Activated CD8-positive, alpha-beta memory T cell treated with anti-CD3 and anti-CD28 coated beads for 1 hour (primary cell): ENCODE measurements at regions not wholly inside any gene's neighbourhood (a gene's known extent, or its start where the extent isn't known, plus 50 kb on each side); places are given as distances from the start of the nearest gene placed in this dataset.

Experiments
- DNase-seq, 2 donors: peaks; one replicate each; pipeline ENCODE4 v3.0.0-alpha.2; 2020; ENCODE audit warnings: low read depth in 1 of 2; ENCODE audit errors: extremely low read depth in 1 of 2

DNA sequence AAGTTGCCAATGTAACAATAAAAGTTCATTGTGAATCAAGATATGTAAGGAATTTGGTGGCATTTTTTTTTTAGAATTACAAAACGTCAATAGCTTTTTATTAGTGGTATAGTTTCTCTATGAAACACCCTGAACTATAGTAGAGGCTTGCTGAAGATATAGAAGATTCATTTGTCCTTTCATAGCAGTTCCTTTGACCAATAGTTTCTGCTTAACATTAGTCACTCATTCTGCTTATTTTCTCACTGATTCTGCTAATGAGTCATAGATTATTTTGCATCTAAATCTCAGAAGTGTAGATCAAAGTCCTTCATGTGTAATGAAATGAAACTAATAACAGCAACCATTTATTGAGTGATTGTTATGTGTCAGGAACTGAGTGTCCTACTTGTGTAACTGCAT lies 205.0 kb upstream of the TET2 start:
- no peak for DNase-seq

DNA sequence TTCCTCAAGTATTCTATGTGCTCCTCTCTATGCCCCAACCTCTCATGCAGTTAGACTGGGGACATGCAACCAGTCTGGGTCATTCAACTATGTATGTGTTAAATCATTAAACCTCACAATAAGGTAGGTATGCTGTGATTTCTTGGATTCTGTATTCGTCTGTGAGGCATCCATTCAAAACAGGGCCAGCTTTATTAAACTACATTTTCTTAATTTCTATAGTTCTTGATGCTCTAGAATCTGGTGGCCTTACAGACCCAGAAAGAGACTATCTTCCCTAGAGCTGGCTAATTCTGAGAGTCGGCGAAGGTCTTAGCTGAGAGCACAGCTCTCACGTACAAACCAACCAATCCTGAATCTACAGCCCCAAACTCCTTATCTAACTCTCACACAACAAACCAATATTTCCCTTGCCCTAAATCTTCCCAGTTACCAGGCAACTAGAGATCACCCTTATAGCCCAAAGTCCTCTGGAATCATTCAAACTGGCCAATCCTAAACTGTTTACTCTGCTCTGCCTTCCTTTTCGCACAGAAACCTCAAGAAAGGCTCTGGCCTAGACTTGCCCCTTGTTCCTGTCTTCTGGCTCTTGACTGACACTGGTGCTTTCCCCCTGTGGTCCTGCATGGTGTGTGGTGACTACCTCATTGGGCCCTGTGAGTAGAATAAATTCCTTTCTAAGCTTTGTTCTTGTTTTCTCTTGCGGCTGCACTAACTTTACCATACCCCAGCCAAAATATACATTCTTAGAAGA lies 203.5 kb upstream of the TET2 start:
- no peak for DNase-seq

DNA sequence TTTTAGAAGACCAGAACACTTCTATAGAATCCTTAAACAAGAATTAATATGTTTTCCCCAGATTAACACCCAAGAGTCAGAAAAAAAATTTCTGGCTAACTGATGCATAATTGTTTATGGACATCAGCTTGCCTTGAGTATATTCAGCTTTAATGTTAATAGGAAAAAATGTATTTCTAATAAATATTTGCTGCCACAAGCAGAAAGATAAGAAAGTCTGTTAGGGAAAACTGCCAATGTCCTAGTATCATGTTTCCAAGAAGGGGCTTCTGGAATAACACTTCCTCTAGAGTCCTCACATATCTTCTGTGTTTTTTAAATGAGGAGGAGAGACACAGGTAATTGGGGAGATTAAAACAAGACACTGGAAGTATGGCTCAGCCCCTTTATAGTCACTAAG lies 202.1 kb upstream of the TET2 start:
- no peak for DNase-seq

DNA sequence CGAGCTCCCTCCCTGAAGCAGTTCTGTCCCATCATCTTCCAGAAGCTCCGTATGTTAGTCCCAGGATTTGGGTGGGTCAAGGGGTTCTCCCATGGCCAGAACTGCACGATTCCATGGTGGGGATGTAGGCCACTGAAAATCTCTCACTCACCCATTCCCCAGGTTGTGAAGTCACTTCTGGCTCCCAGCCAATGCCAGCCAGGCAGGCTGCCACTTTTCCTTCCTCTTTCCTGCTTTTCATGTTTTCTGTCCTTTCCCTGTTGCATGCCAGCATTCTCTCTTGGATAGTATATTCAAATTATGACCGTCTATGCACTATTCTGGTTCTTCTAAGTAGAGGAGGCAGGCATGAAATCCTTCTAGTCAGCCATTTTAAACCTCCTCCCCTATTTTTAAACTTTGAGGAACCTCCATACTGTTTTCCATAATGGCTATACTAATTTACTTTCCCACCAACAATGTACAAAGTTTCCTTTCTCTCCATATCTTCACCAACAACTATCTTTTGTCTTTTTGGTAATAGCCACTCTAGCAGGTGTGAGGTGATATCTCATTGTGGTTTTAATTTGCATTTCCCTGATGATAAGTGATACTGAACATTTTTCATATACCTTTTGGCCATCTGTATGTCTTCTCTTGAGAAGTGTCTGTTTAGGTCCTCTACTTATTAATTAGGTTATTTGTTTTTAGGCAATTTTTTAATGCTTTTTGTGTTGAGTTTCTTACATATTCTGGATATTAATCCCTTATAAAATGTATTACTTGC lies 182.1 kb upstream of the TET2 start:
- no peak for DNase-seq

DNA sequence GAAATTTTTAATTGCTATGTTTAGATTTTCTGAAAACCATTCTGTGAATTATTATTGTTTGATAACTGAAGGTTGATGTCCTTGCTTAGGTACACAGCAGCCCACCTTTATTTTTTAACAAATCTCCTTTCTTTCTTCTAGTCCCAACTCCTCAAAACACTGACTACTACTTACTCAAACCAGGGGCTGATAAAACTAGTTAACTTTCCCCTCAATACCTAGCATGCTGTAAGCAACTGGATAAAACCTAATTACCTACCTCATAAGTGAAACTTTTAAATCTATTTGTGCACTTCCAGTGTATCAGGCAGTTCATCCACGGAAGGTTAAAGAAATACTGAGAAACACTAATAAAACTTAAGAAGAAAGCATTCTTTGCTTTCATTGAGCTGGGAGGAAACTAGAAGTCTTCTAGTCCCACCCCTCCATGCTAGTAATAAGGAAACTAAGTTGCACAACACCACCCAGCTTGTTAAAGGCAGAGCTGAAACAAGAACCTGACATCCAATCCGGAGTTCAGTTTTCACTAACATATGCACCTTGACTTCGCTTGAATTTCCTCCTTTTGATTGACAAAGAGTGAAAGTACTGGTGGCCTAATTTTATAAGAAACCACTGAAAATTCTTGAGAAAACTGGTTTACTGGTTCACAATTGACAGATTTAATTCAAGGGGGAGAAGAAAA lies 180.2 kb upstream of the TET2 start:
- no peak for DNase-seq

DNA sequence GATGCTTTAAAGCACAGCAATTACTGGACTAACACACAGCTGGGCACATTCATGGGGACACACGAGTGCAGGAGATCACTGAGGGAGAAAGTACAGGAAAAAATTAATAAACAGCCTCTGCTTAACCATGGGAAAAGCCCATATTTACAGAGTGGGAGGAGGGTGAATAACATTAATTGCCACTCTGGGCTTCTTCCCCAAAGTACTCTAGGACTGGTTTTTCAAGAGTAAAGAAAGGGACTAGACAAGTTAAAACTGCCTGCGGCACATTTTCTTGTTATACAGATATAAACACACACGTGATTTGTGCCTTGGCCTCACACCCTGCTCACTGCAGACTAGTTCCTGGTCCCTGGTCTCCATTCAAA lies 179.7 kb upstream of the TET2 start:
- no peak for DNase-seq

DNA sequence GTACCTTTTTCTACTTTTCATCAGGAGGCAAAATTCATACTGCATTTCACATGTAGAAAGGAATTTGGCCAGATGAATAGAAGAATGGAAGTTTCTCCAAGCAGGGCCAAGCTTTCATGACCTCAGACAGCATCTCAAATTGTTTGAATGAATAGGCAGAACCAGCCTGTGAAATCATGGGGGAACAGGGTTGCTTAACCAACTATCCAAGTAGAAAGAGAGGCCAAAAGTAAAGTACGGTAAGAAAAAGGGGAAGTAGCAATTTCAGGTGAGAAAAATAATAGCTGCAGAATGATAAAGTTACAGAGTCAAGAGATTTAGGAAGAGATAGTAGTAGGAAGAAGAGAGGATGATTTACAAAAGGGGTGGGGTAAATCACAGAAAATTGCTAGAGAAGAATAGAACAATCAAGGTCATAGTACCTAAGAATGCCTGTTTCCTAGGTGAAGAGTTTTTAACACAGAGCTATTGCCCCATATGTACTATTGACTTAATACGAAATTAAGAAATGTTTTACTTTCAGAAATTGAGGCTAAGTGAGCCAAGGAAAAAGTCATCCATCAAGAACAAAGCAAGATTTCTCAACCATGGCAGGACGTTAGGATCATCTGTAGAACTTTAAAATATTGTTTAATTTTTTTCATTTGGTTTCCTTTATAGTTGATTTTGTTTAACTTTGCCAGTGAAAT lies 177.1 kb upstream of the TET2 start:
- DNase-seq = no peak

DNA sequence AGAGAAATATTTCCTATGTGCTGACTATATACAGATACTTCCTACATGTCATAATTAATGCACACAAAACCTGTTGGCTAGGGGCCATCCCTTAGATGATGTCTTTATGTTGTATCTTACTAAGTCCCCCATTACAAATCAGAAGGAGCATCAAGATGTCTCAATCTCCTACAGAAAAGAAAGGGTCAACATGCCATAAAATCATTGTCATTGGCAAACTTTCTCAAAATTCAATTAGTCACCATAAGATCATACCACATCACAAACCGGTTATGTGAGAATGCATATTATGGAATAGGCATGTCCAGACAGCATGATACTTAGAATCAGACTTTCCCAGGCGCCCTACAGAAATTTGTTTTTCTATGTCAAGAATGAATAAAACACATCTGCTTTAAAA lies 175.2 kb upstream of the TET2 start:
- no peak for DNase-seq

DNA sequence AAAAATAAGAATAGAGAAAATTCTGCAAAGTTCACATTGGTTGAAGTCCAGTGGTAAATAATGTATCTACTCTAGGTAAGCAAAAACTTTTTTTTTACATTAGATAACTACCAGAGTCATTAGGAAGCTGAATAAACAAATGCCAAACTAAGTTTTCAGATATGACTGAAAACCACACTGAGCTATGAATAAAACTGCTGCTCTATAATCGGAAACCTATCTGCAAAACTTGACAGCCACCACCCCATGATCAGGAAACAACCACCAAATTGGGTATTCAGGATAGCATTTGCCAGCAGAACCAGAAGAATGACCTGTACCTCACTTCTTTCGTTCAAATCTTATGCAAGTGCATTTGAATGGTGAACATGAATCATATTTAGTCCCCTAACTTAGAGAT lies 173.0 kb upstream of the TET2 start:
- no peak for DNase-seq

DNA sequence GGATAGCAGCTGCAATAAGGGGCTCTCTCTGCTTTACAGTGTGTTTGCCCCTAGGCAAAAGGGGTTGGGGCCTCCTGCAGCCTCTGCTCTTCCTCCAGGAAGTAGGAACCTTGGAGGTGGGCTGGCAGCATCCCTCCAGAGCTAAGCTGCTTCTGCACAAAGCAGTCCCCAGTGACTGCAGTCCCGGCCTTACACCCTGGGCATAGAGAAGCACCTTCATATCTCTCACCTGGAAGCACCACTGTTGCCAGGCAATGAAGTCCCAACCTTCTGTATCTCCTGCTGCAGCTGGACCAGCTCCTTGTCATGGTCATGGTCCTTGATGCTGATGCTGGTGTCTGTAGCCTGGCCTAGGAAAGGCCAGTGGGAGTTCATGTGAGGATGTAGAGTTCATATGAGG lies 171.1 kb upstream of the TET2 start:
- no peak for DNase-seq

DNA sequence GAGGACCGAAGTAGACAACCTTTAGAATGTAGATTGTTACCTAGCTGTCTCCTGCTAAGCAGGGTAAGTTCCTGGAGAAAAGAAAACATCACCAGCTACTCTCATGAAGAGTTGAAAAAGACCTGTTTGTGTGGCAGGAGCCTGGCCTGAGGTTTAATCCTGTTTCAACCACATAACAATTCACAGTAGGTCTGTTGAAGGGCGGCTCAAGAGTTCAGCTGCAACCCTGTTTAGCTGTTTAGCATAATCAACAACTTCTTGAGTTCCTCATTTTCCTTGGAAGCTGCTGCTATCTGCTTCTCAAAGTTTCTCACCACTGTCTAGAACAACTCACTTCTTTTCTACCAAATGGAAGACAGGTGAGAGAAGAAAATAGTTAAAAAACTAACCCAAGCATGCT lies 170.4 kb upstream of the TET2 start:
- no peak for DNase-seq

DNA sequence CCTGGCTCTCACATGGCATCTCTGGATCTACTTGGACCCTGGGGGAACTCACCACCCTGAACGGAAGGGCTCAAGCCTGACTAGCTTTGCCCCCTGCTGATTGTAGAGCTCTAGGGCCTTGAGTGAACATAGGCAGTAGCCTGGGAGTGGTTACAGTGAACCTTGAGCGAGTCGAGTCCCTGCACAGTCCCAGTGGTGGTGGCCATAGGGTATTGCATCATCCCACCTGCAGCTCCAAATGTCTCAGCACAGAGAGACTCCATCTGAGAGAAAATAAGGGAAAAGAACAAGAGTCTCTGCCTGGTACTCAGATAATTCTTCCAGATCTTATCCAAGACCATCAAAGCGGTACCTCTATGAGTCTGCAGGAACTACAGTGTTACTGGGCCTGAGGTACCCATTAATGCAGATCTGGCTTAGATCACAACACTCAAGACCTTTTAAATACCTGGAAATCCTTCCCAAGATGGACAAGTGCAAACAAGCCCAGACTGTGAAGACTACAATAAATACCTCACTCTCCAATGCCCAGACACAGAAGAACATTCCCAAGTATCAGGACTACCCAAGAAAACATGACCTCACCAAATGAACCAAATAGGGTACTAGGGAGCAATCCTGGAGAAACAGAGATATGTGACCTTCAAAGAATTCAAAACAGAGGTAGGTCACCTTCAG lies 167.5 kb upstream of the TET2 start:
- no peak for DNase-seq

DNA sequence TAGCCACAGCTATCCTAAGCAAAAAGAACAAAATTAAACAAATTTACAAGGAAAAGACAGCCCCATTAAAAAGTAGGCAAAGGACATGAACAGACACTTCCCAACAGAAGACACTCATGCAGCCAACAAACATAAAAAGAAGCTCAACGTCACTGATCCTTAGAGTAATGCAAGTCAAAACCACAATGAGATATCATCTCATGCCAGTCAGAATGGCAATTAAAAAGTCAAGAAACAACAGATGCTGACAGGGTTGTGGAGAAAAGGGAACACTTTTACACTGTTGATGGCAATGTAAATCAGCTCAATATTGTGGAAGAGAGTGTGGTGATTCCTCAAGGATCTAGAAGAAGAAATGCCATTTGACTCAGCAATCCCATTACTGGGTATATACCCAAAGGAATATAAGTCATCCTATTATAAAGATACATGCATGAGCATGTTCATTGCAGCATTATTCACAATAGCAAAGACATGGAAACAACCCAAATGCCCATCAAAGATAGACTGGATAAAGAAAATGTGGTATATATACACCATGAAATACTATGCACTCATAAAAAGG lies 163.0 kb upstream of the TET2 start:
- no peak for DNase-seq

DNA sequence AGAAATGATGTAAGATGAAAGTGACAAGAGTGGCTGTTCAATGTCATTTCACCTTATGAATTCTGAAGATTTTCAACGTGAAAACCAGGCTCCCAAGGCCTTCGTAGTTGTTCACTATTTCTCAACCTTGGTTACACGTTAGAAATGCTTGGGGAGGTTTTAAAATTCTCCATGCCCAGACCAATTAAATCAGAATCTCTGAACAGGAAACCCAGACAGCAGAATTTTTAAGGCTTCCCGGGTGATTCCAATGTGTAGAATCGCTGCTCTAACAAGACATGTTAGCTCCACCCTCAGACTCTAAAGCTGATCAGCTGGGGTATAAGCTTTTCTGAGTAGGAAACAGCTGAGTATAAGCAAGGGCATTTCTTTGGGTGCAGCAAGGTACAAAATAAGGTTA lies 160.4 kb upstream of the TET2 start:
- DNase-seq = no peak

DNA sequence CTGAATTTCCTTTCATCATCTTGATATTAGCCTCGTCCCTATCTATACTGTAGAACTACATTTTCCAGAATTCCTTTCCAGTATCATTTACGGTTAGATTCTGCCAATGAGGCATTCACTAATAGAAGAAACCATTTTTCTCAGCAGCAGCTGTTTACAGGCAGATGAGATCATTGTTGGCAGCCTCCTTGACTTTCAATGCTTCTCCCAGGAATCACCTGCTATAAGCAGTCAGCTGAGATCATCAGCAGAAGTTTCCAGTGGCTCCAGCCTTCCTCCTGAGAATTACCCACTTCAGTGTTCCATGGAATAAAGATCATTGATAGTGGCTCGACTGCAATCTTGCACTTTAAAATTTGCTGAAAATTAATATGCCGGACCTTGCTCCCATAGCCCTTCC lies 157.3 kb upstream of the TET2 start:
- no peak for DNase-seq

DNA sequence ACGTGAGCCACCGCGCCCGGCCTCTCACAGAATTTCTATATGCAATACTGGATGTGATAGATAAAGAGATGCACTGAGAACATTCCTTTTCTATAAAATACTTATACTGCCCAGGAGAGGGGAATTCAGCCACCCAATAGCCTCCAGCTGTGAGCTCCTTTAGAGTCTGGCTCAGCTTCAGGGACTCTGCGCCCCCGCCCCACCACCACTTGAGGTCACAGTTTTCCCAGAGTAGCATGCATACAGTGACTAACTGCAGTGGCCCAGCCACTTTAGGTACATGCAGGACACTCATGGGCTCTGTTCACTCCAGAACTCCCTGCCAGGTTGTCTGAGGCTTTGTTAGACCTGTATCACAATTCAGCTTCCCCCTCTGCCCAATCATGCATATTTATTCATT lies 144.4 kb upstream of the TET2 start:
- no peak for DNase-seq

DNA sequence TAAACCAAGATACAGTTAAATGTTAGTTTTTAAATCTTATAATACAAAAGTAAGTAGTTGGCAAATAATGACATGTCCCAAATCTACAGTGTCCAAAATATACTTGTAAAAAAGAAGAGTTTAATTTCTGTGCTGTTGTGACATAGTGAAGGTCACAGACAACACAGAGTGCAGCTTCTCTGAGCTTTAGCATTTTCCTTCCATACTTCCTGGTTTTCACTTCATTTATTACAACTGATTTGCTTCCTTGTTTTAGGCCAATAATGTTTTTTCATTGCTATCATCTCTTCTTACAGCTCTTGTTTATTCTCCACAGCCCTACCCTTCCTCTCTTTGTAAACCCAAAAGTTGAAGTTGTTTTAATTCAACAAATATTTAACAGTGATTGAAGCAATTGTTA lies 132.4 kb upstream of the TET2 start:
- no peak for DNase-seq

DNA sequence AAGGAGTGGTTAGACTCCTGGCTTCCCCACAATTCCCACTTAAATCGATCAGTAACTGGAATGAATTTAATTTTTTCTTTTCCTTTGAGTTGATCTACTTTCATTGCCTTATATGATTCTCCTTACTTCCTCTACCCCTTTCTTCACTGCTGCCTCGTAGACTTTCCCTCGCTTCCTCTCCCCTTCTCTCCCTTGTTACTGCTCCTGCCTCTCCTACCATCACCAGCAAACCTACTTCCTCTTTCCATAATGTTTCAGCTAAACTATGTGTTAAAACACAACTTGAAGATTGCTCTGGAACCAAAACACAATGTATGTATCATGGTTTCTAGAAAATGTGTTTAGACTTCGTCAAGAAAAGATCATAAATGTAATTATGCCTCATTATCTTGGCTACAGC lies 132.0 kb upstream of the TET2 start:
- DNase-seq = no peak

DNA sequence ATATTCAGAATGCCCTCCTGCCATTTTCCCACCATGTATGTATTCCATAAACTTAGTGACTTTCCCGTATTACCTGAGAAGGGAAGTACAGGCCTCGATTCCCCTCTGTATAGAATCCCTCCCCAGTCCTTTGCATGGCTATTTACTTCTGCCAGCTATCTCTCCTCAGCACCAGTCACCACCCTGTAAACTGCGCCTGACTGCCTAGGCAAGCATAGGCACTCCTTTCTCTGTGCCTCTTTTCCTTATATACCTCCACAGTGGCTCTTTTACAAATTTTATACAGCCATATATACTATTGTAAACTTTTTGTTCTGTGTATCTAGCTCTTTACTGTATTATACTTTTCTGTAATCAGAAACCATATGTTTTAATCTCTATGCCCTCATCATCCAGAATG lies 130.9 kb upstream of the TET2 start:
- DNase-seq = no peak

DNA sequence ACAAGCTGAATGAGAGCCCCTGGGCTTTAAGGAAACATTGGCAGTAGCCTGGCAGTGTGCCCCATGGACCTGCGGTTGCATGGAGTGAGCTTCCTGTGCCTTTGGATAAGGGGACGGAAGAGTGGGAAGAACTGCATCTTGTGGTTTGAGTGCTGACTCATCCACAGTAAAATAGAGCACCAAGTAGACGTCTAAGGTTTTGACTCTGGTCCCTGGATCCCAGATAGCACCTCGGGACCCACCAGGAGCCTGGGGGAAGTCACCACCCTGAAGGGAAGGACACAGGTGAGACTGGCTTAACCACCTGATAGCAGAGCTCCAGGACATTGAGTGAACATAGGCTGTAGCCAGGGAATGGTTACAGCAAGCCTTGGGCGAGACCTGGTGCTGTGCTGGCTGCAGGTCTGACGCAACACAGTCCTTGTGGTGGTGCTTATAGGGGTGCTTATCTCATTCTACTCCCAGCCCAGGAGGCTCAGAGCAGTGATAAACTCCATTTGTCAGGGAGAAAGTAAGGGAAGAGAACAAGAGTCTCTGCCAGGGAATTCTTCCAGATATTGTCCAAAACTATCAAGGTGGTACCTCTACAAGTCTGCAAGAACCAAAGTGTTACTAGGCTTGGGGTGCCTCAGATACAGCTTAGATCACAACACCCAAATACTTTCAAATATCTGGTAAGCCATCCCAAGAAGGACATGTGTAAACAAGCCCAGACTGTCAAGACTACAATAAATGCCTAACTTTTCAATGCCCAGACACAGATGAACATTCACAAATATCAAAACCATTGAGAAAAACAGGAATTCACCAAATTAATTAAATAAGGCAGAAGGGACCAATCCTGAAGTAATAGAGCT lies 123.6 kb upstream of the TET2 start:
- DNase-seq = no peak
